WTC11 (cell line): ENCODE measurements at regions not wholly inside any gene's neighbourhood (a gene's known extent, or its start where the extent isn't known, plus 50 kb on each side); places are given as distances from the start of the nearest gene placed in this dataset.

Source experiments
- ATAC-seq: fragments of 200-7000 bp; cut with Tn5 transposase; 2 replicates; pipeline ENCODE4 v1.10.0; 2021; ENCODE audit warnings: mild to moderate bottlenecking, moderate library complexity
- CTCF ChIA-PET: fragments of 300-600 bp; sonication (Branson Sonifier 250); formaldehyde crosslinking; loops from one replicate; lab custom pipeline; 2021; ENCODE audit warnings: antibody characterized with exemption; lab: Charles Lee
- POLR2A ChIA-PET: fragments of 350-600 bp; sonication (Branson Sonifier 250); formaldehyde crosslinking; loops from one replicate; lab custom pipeline; 2021; ENCODE audit warnings: antibody characterized with exemption; lab: Charles Lee
- DNase-seq: peaks from one replicate; pipeline ENCODE4 v3.0.0; 2021; ENCODE audit warnings: low spot score
- H3K27ac Mint-ChIP-seq: 2 replicates; pipeline ENCODE4 v1.8.0; 2021; ENCODE audit warnings: mixed read lengths
- H3K27me3 Mint-ChIP-seq: 2 replicates; pipeline ENCODE4 v1.8.0; 2021; ENCODE audit warnings: low read depth, mild to moderate bottlenecking, moderate library complexity, mixed read lengths
- H3K36me3 Mint-ChIP-seq: 2 replicates; pipeline ENCODE4 v1.8.0; 2021; ENCODE audit warnings: mixed read lengths
- H3K4me1 Mint-ChIP-seq: 2 replicates; pipeline ENCODE4 v1.8.0; 2022; ENCODE audit warnings: mixed read lengths
- H3K4me3 Mint-ChIP-seq: 2 replicates; pipeline ENCODE4 v1.8.0; 2021; ENCODE audit warnings: mild to moderate bottlenecking, moderate library complexity, mixed read lengths
- H3K9me3 Mint-ChIP-seq: 2 replicates; pipeline ENCODE4 v1.8.0; 2021; ENCODE audit warnings: mixed read lengths
- AR ChIP-seq: fragments of 250-450 bp; sonication (Bioruptor Pico); IDR thresholded peaks from 2 replicates; pipeline ENCODE4 v1.9.0; 2021; ENCODE audit warnings: mild to moderate bottlenecking
- CBFB ChIP-seq: sonication (generic); formaldehyde crosslinking; IDR thresholded peaks from 2 replicates; pipeline ENCODE4 v1.8.1; 2022; ENCODE audit warnings: mild to moderate bottlenecking, low read depth, missing genetic modification reagents
- FOXP4 ChIP-seq: sonication (generic); formaldehyde crosslinking; IDR thresholded peaks from 2 replicates; pipeline ENCODE4 v1.8.0; 2022; ENCODE audit warnings: mild to moderate bottlenecking, missing genetic modification reagents
- HMGA2 ChIP-seq: fragments of 250-450 bp; sonication (Bioruptor Pico); IDR thresholded peaks from 2 replicates; pipeline ENCODE4 v1.4.0; 2021; ENCODE audit warnings: mild to moderate bottlenecking, moderate library complexity
- MXD4 ChIP-seq: fragments of 250-450 bp; sonication (Bioruptor Pico); IDR thresholded peaks from 2 replicates; pipeline ENCODE4 v1.8.0; 2021; ENCODE audit warnings: mild to moderate bottlenecking, moderate library complexity, borderline replicate concordance
- NFYB ChIP-seq: sonication (generic); formaldehyde crosslinking; conservative IDR thresholded peaks from 2 replicates; pipeline ENCODE4 v1.8.0; 2022; ENCODE audit warnings: low read depth, missing genetic modification reagents
- SOX15 ChIP-seq: fragments of 250-450 bp; sonication (Bioruptor Pico); IDR thresholded peaks from 2 replicates; pipeline ENCODE4 v1.9.0; 2021; ENCODE audit warnings: mild to moderate bottlenecking
- TCF7 ChIP-seq: sonication (generic); formaldehyde crosslinking; IDR thresholded peaks from 2 replicates; pipeline ENCODE4 v1.8.0; 2022; ENCODE audit warnings: mild to moderate bottlenecking, low read depth, missing genetic modification reagents, moderate library complexity
- TP53 ChIP-seq: sonication (generic); formaldehyde crosslinking; IDR thresholded peaks from 2 replicates; pipeline ENCODE4 v1.8.1; 2023; ENCODE audit warnings: mild to moderate bottlenecking, missing genetic modification reagents
- ZBTB43 ChIP-seq: sonication (generic); formaldehyde crosslinking; IDR thresholded peaks from 2 replicates; pipeline ENCODE4 v1.8.1; 2023; ENCODE audit warnings: mild to moderate bottlenecking, missing genetic modification reagents
- ZNF138 ChIP-seq: sonication (generic); formaldehyde crosslinking; conservative IDR thresholded peaks from 2 replicates; pipeline ENCODE4 v1.8.1; 2022; ENCODE audit warnings: mild to moderate bottlenecking, moderate library complexity, missing genetic modification reagents
- ZNF219 ChIP-seq: sonication (generic); formaldehyde crosslinking; IDR thresholded peaks from 2 replicates; pipeline ENCODE4 v1.8.0; 2023; ENCODE audit warnings: missing genetic modification reagents, mild to moderate bottlenecking, borderline replicate concordance
- ZNF281 ChIP-seq: sonication (generic); formaldehyde crosslinking; IDR thresholded peaks from 2 replicates; pipeline ENCODE4 v1.8.0; 2023; ENCODE audit warnings: mild to moderate bottlenecking, missing genetic modification reagents
- ZNF317 ChIP-seq: sonication (generic); formaldehyde crosslinking; IDR thresholded peaks from 2 replicates; pipeline ENCODE4 v1.8.1; 2023; ENCODE audit warnings: low read depth, mild to moderate bottlenecking, moderate library complexity, missing genetic modification reagents, borderline replicate concordance
- ZNF396 ChIP-seq: fragments of 250-450 bp; sonication (Bioruptor Pico); IDR thresholded peaks from 2 replicates; pipeline ENCODE4 v1.8.0; 2021; ENCODE audit warnings: mild to moderate bottlenecking, moderate library complexity, borderline replicate concordance
- ZNF425 ChIP-seq: fragments of 250-450 bp; sonication (Bioruptor Pico); conservative IDR thresholded peaks from 2 replicates; pipeline ENCODE4 v1.9.0; 2021; ENCODE audit warnings: mild to moderate bottlenecking

- peaks cover 19% of the 10 kb centered on the region for H3K4me1 Mint-ChIP-seq
- no peak overlapping the region for H3K4me3 Mint-ChIP-seq
- H3K27me3 Mint-ChIP-seq = peaks cover 11% of the 10 kb centered on the region
- no peak for TF ChIP-seq FOXP4 (CRISPR knock-in tag)
- no peak for ATAC-seq
- no peak overlapping the region for H3K27ac Mint-ChIP-seq
- DNase-seq = no peak
- ChIA-PET POLR2A (no interaction called here), CTCF (interaction anchor here (0.7 kb wide), 1 partner anchor 148 kb away, joined by 3 read pairs; no protein-coding TSS in a partner anchor)
- H3K9me3 Mint-ChIP-seq = peaks cover 6% of the 10 kb centered on the region
- no peaks in the 10 kb centered on the region for H3K36me3 Mint-ChIP-seq
Measured at GRCh38 chr2:60047944-60048525, 505.4 kb downstream of the BCL11A start.

- Mint-ChIP-seq H3K36me3 (no peaks in the 10 kb centered on the region), H3K27ac (no peak overlapping the region), H3K4me1 (peaks cover 12% of the 10 kb centered on the region), H3K27me3 (peaks cover 11% of the 10 kb centered on the region), H3K9me3 (peaks cover 6% of the 10 kb centered on the region), H3K4me3 (no peak overlapping the region)
- ATAC-seq (no peak), DNase-seq (no peak)
- ChIA-PET CTCF (interaction anchor here (0.7 kb wide), 1 partner anchor 147 kb away, joined by 3 read pairs; no protein-coding TSS in a partner anchor), POLR2A (no interaction called here)
- TF ChIP-seq CBFB (CRISPR knock-in tag) (no peak), MXD4 (CRISPR knock-in tag) (no peak), ZNF317 (CRISPR knock-in tag) (no peak), ZNF396 (no peak), TP53 (CRISPR knock-in tag) (no peak), ZBTB43 (CRISPR knock-in tag) (no peak), ZNF281 (CRISPR knock-in tag) (no peak), TCF7 (CRISPR knock-in tag) (no peak)
Measured at GRCh38 chr2:60047347-60047746, 506.1 kb downstream of the BCL11A start.

GRCh38 chr2:60046529-60046928 lies 506.9 kb downstream of the BCL11A start:
- ATAC-seq (no peak), DNase-seq (no peak)
- Mint-ChIP-seq H3K9me3 (peaks cover 6% of the 10 kb centered on the region), H3K36me3 (no peaks in the 10 kb centered on the region), H3K27me3 (peaks cover 8% of the 10 kb centered on the region), H3K27ac (no peak overlapping the region), H3K4me3 (no peak overlapping the region), H3K4me1 (peaks cover 5% of the 10 kb centered on the region)
- CTCF ChIA-PET = no interaction called here
- POLR2A ChIA-PET = no interaction called here
- TF ChIP-seq NFYB = no peak
- TF ChIP-seq ZNF138 (CRISPR knock-in tag) = no peak
- TF ChIP-seq HMGA2 (CRISPR knock-in tag) = no peak
- no peak for TF ChIP-seq SOX15 (CRISPR knock-in tag)
- no peak for TF ChIP-seq ZNF396
- no peak for TF ChIP-seq ZNF219 (CRISPR knock-in tag)
- TF ChIP-seq ZNF425 (CRISPR knock-in tag) = no peak
- TF ChIP-seq AR (CRISPR knock-in tag) = no peak
